T-helper 2 cell treated with Interferon-gamma antibody and Interleukin-4, amounts not matched to agents 100 ng/mL and 5 ng/mL, for 36 hours (primary cell): ENCODE measurements at regions not wholly inside any gene's neighbourhood (a gene's known extent, or its start where the extent isn't known, plus 50 kb on each side); places are given as distances from the start of the nearest gene placed in this dataset.
"Not testable (repeated sequence)": the region's sequence is repeated elsewhere in the genome, so short reads cannot be mapped to it uniquely, and the experiment has no call there.

Experiments
- intact Hi-C: fragments of 100-400 bp; cut with micrococcal nuclease; formaldehyde crosslinking; loops from one replicate; pipeline ENCODE4 v1.15.1; 2023

DNA sequence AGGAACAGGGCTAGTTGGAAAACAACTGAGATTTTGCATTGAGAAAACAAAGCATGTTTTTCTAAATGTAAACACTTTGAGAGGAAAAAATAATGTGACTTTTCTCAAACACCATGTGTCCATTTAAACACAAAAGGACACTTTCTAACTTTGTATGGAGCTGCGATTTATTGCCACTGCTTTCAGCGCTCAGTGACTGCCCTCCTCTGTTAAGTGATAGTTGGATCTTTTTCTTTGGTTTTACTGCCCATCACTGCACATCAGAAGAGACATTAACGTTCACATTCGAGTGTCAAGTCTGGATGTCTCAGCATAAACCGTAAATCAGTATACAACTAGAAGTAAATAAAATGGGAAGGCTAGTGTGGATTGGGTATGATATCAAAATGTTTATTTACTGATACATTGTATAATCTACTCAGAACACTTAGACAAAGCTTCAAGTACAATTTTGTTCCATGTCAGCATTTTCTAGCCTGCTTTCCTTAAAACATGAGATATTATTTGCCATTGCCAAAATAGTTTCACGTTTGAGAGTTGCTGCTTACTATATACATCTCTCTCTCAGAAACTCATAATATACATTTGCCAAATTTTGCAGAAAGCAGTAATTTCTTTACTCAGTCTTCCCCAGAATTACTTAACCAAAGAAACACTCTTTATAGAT is 237.6 kb downstream of the IKZF2 start:
- intact Hi-C loops: no loop called here

DNA sequence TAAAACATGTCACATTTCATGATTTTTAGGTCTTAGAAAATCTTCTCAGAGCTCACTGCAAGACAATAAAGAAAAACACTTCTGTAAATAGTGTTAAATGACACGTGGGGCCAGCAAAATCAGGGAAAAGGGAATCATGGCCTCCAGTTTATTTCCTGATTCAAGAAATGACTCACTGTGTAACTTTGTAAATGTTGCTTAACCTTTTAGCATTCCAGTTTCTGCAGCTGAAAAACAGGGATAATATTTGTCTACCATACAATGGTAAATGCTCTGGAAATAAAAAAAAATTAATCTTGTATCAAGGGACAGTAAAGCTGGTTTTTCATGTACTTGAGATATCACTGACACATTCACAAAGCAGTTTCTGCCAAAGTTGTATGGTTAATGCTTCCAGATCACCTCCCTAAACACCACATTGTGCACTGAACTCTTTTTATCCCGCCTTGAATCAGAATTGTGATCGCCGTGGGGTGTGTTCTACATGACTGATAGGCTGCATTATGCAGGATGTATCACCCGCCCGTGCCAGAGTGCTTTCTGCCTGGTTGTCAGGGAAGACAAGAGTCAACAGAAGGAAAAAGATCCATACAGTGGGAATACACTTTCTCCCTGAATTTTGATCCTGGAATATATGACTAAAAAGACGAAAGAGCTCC is 238.8 kb downstream of the IKZF2 start:
- intact Hi-C loops: no loop called here

DNA sequence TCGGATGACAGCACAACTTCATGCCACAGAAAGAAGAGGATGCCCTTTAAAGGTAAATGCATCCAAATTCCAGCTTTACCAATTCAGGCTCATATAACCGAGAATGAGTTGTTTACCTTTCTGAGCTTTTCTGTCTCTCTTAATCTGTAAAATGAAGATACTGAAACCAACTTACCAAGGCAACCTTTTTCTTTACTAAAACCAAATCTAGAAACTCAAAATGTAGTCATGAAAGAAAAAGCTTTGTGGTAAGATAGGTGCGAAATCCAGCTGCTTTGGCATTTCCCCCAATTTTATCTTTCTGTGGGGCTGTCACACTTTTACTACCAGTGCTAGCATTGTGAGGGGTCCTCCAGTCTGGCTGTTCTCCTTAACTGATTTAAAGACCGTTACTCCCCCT is 240.4 kb downstream of the IKZF2 start:
- intact Hi-C loops: no loop called here

DNA sequence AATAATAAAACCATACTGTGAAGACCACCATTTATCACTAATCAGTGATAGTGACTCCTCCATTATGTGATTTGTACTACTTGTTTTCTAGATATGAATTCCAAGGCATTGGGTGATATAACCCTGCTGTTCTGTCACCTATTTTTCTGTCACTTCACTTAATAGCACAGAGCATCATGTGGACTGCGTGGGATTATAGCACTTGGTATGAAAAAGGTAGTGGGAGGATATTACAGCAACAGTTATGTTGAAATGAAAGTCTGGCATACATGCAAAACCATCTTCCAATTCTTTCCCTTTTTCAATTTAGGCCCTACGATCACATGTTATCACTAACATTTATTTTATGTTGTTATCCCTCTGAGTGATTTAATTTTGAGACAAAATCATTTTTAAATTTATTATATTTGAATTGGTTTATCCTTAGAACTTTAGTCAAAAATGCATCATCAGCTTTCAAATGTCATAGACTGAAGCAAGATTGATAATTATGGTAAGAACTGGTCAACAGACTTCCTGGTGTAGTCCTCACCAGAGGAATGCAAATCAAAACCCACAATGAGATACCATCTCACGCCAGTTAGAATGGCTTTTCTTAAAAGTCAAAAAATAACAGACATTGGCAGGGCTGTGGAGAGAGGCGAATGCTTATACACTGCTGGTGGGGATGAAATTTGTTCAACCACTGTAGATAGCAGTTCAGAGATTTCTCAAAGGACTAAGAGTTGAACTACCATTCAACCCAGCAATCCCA is 242.6 kb downstream of the IKZF2 start:
- intact Hi-C loops: no loop called here

DNA sequence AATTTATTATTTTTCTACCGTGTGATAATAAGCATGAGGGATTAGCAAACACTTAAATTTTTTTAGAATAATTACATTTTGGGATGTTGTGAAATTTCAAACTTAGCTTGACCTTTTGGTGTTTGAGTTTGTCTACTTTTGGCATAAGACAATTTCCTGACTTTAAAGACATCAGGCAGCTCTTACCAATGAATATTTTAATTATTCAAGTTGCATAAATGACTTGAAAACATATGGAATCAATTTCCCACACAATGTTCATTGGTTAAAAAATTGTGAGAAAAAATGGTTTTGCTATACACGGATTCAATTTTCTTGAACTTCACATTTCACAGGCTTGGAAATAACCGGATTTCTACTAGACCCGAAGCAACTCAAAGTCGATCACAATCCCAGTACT is 243.4 kb downstream of the IKZF2 start:
- intact Hi-C loops: no loop called here

DNA sequence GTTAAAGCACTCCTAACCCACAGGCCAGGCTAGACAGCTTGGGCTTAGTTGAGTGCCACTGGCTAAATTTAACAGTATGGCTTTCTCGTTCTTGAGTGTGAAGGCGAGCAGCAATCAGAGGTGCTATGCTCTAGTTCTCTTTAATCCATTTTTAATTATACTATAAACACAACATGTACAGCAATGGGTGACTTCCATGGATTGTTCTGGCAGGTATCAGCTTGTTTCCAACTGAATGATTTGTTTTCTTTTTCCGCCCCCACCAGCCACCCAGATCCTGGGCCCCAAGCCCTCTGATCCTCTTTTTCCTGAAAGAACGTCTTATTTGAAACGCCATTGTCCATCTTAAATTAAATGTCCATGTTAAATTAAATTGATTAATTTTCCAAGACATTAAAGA is 244.8 kb downstream of the IKZF2 start:
- intact Hi-C loops: no loop called here

DNA sequence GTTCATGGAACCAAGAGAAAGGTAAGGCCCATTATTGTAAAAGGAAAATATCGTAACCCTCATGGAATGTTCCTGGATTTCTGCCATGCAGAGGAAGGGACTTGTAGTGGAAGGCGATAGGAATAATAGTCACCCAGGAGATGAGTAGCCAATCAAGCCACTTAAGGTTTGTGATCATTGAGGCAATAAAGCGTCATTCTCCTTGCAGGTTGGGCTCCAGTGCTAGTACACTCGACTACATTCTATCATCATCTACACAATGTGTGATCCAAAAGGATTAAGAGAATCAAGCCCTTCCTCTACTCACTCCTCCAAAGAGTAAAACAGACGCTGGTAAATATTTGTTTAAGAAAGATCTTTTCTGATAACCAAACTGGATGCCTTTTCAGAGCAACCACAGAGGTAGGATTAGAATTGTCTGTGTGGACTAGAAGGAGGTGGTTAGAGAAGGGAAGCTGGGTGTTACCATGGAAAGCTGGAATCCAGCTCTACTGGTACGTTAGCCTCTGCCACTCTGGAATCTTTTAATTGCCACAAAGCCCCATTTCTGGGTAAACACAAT is 245.7 kb downstream of the IKZF2 start:
- intact Hi-C loops: no loop called here

DNA sequence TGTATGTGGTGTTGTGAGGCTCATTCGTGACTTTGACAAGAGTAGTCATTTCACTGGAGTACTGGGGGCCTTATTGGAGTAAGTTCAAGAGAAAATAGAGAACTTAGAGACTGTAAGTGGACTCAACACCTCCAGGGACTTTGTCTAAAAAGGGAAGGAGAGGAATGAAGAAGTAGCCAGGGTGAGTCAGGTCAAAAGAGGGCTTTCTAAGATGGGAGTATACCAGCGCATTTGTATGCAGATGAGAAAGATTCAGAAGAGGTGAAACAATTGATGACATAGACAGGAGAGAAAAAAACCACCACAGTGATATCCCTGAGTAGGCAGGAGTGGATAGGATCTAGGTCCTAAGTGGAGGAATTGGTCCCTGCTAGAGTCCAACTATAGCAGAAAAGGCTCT is 246.8 kb downstream of the IKZF2 start:
- intact Hi-C loops: no loop called here

DNA sequence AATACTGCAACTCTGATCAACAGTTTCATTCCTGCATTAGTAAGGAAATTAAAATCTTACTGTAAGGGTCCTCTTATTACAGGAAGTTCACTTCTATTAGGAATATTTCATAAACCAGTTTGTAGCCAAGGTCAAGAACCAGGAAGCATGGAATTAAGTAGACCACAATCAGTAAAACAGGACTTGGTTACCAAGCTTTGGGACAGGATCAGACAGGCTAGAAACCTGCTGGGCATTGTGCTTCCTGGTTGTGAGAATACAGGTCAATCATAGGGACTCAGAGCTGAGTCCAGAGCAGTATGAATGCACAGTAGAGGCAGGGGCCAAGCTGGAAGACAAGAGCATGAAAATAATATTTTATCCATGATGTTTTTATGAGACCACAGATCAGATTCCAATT is 248.0 kb downstream of the IKZF2 start:
- intact Hi-C loops: no loop called here

DNA sequence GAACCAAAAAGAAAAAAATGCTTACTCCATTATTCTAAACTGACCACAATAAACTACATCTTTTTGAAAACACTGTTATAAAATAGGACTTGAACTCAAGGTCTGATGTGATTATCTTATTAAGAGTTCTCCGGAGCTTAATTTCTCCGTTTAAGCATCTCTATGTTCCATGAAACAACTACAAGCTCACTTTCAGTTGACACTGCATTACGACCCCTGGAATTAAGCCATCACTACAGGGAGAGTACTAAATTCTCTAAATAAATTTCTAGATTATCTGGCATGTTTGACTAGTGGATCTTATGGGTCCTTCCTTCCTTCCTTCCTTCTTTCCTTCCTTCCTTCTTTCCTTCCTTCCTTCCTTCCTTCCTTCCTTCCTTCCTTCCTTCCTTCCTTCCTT is 249.0 kb downstream of the IKZF2 start:
- intact Hi-C loops: no loop called here

DNA sequence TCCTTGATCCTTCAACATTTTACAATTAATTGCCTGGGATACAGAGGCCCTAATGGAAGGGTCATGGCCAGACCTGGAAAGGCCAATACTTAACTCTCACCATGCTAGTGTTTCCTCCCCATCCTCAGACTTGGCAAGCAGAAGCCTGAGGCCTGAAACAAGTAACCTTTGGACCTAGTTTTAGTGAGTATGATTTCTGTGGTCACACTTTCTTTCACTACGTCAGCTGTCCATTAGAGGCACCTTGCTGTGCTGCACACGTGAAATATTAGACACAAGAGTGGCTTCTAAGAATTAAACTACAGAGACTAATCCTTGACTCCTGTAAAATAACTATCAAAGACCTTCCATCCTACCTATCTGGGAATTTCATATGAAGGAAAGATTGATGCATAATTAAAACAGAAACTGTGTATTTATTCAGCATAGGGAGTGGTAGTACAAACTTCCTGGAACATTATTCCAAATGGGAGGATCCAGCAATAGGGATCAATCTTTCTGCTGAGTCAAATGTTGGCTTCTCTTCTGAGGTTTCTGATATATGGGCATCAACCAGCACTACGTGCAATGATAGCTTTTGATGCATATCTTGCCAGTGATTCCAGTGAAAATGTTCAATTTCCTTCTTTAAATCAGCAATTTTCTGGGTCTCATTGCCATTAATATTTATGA is 249.7 kb downstream of the IKZF2 start:
- intact Hi-C loops: no loop called here

DNA sequence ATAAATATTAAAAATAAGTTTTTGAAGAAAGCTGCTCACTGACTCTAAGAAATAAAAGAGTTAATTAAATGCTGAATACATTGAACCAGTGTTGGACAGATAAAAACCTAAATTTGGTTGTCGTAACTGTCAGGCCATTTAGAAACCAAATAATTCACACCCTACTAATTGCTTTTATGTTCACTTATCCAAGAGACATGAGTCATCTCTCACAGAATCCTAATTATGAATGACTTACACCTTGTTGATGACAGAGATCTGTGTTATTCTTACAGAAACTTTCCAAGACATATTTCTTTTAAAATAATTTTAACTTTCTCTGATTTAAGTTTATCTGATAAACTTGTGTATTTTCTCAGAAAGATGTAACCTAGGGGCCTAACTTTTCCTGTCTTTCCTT is 250.7 kb downstream of the IKZF2 start:
- intact Hi-C loops: no loop called here

DNA sequence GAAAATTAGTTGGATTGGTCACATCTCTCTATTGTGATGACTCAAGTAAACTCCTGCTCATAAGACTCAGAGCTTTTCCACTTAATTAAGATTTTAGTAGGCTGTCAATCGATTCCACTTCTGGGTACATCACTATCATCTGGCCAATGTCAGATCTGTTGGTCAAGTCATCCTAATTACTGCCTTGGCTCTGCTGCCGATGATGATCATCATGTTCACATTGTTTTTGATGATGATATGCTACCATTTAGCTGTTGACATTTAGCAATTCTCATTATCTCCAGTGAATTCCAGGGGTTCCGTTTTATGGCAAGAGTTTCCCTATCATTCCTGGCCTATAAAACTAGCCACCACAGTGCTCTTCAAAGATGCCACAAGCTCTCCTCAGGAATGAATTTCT is 253.4 kb downstream of the IKZF2 start:
- intact Hi-C loops: no loop called here

DNA sequence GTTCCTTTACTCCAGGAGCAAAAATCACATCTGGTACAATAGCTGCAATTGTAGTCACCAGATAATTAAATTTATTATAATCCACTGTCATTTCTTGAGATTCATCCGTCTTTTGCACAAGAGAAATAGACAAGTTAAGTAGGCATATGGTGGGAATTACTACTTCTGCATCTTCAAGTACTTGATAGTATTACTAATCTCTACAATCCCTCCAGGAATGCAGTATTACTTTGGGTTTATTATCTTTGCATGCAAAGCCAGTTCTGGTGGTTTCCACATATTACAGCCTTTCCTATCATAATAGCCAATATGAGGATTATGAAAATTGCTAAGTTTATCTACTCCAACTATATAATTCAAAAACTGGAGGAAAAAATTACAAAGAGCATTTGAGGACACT is 254.1 kb downstream of the IKZF2 start:
- intact Hi-C loops: no loop called here

DNA sequence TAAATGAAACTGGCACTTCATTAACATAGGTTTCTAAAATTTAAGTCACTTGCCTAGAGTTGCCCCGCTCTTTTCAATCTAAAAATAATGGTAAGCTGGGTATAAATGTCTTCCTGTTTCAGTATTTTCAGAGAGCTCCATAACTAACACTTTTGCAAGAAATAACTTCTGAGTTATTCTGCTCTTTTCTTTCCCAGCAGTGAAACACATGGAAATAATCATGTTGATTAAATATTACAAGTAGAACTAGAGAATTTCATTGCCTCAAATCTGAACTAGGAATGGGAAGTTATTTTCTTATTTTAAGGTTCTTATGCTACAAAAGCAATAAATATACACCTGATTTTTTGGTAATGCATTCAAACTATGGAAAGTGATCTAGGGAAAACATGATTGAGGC is 257.4 kb downstream of the IKZF2 start:
- intact Hi-C loops: no loop called here

DNA sequence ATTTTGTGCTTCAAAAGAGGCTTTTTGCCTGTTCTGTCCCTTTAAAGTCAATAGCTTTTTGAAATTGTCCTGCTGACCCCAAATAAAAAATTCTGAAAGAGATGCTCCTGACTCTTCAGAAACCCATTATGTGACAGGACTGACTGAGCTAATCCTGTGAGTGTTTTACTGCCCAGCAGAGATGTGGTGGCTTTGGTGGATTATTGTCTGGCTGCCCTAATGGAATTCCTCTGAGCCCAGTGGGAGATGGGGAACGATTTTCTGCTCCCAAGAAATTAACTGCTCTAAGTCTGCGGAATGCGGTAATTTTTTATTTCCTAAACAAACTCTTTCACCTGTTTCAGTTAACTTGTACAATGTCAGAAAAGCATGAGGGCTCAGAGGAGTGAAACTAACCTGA is 258.2 kb downstream of the IKZF2 start:
- intact Hi-C loops: no loop called here

DNA sequence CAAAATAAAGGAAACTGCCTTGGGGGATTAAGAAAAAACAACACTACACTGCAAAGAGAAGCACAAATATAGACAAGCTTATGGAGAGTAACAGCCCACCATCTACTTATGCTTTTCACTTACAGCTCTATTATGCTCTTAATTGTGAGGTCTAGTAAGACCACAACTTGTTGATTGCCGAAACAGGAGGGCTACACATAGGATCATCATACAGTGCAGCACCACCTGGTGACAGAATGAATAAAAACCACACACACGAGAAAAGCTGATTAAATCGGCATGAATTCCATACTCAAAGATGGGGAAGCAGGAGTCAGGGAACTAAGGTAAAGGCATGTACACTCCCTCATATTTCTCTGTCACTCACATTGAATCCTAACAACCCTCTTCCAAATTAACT is 259.2 kb downstream of the IKZF2 start:
- intact Hi-C loops: no loop called here

DNA sequence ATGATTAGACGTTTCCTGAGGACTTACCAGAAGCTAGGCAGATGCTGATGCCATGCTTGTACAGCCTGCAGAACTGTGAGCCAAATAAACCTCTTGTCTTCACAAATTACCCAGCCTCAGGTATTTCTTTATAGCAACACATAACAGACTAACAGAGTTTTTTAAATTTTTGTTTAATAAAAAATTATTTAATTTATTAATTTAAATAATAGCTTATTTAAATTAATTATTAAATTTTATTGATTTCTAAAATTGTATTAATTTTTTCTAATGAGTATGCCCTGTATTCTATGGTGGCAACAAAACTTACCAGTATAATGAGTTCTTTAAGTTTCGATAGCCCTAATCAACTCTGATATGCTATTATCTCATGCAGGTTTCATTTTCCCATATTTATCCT is 259.8 kb downstream of the IKZF2 start:
- intact Hi-C loops: no loop called here

DNA sequence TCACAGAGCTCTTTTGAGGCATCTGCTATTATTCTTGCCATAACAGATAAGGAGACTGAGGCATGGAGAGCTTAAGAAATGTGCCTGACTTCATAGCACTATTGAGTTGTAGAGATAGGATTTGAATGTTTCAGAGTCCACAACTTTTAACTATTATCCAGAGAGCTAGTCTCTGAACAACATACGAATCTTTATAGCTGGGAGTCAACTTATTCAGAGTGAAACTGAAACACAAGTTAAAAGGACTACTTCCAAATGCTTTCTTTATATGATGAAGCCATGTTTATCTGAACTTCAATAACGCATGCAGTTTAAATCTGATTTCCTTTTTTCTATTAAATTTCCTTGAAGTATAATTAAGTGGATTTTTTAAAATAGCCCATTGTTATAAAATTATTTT is 268.8 kb downstream of the IKZF2 start:
- intact Hi-C loops: loop anchor here (5.0 kb wide), 1 partner anchor 75 kb away; no protein-coding TSS in a partner anchor

DNA sequence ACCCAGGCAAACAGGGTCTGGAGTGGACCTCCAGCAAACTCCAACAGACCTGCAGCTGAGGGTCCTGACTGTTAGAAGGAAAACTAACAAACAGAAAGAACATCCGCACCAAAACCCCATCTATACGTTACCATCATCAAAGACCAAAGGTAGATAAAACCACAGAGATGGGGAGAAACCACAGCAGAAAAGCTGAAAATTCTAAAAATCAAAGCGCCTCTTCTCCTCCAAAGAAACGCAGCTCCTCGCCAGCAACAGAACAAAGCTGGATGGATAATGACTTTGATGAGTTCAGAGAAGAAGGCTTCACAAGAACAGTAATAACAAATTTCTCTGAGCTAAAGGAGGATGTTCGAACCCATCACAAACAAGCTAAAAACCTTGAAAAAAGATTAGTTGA is 274.9 kb downstream of the IKZF2 start:
- intact Hi-C loops: not testable (repeated sequence)

DNA sequence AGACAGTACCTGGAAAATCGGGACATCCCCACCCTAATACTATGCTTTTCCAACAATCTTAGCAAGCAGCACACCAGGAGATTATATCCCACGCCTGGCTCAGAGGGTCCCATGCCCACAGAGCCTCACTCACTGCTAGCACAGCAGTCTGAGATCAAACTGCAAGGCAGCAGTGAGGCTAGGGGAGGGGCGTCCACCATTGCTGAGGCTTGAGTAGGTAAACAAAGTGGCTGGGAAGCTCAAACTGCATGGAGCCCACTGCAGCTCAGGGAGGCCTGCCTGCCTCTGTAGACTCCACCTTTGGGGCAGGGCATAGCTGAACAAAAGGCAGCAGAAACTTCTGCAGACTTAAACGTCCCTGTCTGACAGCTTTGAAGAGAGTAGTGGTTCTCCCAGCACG is 275.5 kb downstream of the IKZF2 start:
- intact Hi-C loops: not testable (repeated sequence)

DNA sequence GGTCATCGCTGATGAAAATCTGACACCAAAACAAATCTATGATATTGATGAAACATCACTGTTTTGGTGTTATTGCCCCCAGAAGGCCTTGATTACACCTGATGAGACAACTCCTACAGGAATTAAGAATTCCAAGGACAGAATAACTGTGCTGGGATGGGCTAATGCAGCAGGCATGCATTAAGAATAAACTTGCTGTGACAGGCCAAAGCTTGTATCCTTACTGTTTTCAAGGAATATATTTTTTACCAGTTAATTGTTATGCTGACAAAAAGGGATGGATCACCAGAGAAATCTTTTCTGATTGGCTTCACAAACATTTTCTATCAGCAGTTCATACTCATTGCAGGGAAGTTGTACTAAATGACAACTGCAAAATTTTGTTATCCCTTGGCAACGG is 278.2 kb downstream of the IKZF2 start:
- intact Hi-C loops: no loop called here
